HUES6 (cell line): ENCODE measurements at regions not wholly inside any gene's neighbourhood (a gene's known extent, or its start where the extent isn't known, plus 50 kb on each side); places are given as distances from the start of the nearest gene placed in this dataset.
"Not testable (repeated sequence)": the region's sequence is repeated elsewhere in the genome, so short reads cannot be mapped to it uniquely, and the experiment has no call there.

ENCODE experiments used
- H3K27ac ChIP-seq: 2 replicates; pipeline ENCODE4 v1.7.0; 2013; ENCODE audit warnings: low read depth, mild to moderate bottlenecking, low read length, inconsistent platforms
- H3K27me3 ChIP-seq: 2 replicates; pipeline ENCODE4 v1.6.1; 2013; ENCODE audit warnings: low read length; ENCODE audit not compliant: control insufficient read depth, insufficient read depth
- H3K36me3 ChIP-seq: 2 replicates; pipeline ENCODE4 v1.6.1; 2013; ENCODE audit warnings: low read length; ENCODE audit not compliant: control insufficient read depth, insufficient read depth
- H3K4me1 ChIP-seq: 2 replicates; pipeline ENCODE4 v1.6.1; 2013; ENCODE audit warnings: low read length; ENCODE audit not compliant: control insufficient read depth, insufficient read depth
- H3K4me3 ChIP-seq: 2 replicates; pipeline ENCODE4 v1.5.1; 2013; ENCODE audit warnings: low read depth, low read length
- H3K9ac ChIP-seq: one replicate; pipeline ENCODE4 v1.6.1; 2013; ENCODE audit warnings: mild to moderate bottlenecking, low read length
- H3K9me3 ChIP-seq: 2 replicates; pipeline ENCODE4 v1.6.1; 2013; ENCODE audit warnings: low read depth, low read length; ENCODE audit not compliant: control insufficient read depth, insufficient read depth

GRCh38 chr7:89616829-89617228 lies 537.4 kb upstream of the STEAP1 start:
- not testable (repeated sequence) for H3K4me1 ChIP-seq, H3K9ac ChIP-seq, H3K27me3 ChIP-seq, H3K4me3 ChIP-seq, H3K27ac ChIP-seq, H3K9me3 ChIP-seq, H3K36me3 ChIP-seq

GRCh38 chr7:89618274-89618673 lies 536.0 kb upstream of the STEAP1 start:
- no peaks in the 10 kb centered on the region for H3K27me3 ChIP-seq
- H3K36me3 ChIP-seq: no peaks in the 10 kb centered on the region
- no peak overlapping the region for H3K9ac ChIP-seq
- H3K4me3 ChIP-seq: no peak overlapping the region
- no peaks in the 10 kb centered on the region for H3K4me1 ChIP-seq
- H3K27ac ChIP-seq: no peak overlapping the region
- H3K9me3 ChIP-seq: no peaks in the 10 kb centered on the region

GRCh38 chr7:89621925-89622641 lies 532.2 kb upstream of the STEAP1 start:
- Histone ChIP-seq H3K36me3 (no peaks in the 10 kb centered on the region), H3K4me3 (no peak overlapping the region), H3K27ac (no peak overlapping the region), H3K27me3 (no peaks in the 10 kb centered on the region), H3K9me3 (no peaks in the 10 kb centered on the region), H3K9ac (no peak overlapping the region), H3K4me1 (no peaks in the 10 kb centered on the region)

- Histone ChIP-seq H3K9me3 (no peaks in the 10 kb centered on the region), H3K36me3 (no peaks in the 10 kb centered on the region)
These were observed 531.1 kb upstream of the STEAP1 start for GRCh38 chr7:89623018-89623672.

GRCh38 chr7:89624155-89624554 lies 530.1 kb upstream of the STEAP1 start:
- H3K27me3 ChIP-seq, H3K36me3 ChIP-seq, H3K4me1 ChIP-seq, H3K4me3 ChIP-seq, H3K9me3 ChIP-seq, H3K27ac ChIP-seq, H3K9ac ChIP-seq: not testable (repeated sequence)

More at GRCh38 chr7:89623018-89623672, 531.1 kb upstream of the STEAP1 start:
- Histone ChIP-seq H3K27me3 (no peaks in the 10 kb centered on the region), H3K9ac (no peak overlapping the region), H3K4me1 (no peaks in the 10 kb centered on the region), H3K4me3 (no peak overlapping the region), H3K27ac (no peak overlapping the region)

- no peak overlapping the region for H3K4me3 ChIP-seq
- no peaks in the 10 kb centered on the region for H3K36me3 ChIP-seq
- H3K27ac ChIP-seq: no peak overlapping the region
- H3K27me3 ChIP-seq: no peaks in the 10 kb centered on the region
- no peaks in the 10 kb centered on the region for H3K4me1 ChIP-seq
- no peaks in the 10 kb centered on the region for H3K9me3 ChIP-seq
- no peak overlapping the region for H3K9ac ChIP-seq
These were observed 505.8 kb upstream of the STEAP1 start for GRCh38 chr7:89648509-89648908.

DNA sequence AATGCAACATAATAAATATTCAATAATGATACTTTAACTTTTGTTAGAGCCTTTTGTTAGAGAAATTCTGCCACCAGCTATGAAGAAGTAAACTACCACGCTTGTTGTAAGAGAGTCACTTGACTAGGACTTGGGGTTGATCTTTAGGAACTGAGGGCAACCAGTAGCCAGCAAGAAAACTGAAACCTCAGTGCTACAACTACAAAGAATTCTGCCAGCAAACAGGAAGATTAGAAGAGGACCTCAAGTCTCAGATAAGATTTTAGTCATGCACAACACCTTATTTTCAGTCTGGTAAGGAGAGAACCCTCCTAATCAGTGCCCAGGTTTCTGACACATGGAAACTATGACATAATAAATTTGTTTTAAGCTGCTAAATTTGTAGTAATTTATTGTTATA lies 498.3 kb upstream of the STEAP1 start:
- Histone ChIP-seq H3K4me1 (no peaks in the 10 kb centered on the region), H3K27ac (no peak overlapping the region), H3K9me3 (no peaks in the 10 kb centered on the region), H3K9ac (no peak overlapping the region), H3K36me3 (no peaks in the 10 kb centered on the region), H3K27me3 (no peaks in the 10 kb centered on the region), H3K4me3 (no peak overlapping the region)

DNA sequence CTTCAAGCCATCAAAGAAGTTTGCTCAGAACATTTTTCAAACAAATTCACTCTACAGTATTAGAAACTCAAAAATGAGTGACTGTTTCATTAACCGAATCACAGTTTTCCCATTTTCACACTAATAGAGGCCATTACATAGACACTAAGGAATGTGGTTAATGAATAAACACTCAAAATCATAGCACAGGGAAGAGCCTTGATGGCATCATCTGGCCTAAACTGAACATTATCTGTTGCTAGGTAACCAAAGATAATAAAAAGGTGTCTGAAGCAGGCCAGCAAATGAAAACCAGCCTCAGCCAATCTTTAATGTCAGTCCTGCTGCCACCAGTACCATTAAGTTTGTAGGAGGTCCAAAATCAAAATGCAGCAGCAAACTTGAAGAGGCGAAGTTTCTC lies 492.4 kb upstream of the STEAP1 start:
- H3K9ac ChIP-seq: no peak overlapping the region
- no peak overlapping the region for H3K4me3 ChIP-seq
- H3K36me3 ChIP-seq: no peaks in the 10 kb centered on the region
- H3K27ac ChIP-seq: no peak overlapping the region
- H3K4me1 ChIP-seq: no peaks in the 10 kb centered on the region
- H3K27me3 ChIP-seq: no peaks in the 10 kb centered on the region
- no peaks in the 10 kb centered on the region for H3K9me3 ChIP-seq

DNA sequence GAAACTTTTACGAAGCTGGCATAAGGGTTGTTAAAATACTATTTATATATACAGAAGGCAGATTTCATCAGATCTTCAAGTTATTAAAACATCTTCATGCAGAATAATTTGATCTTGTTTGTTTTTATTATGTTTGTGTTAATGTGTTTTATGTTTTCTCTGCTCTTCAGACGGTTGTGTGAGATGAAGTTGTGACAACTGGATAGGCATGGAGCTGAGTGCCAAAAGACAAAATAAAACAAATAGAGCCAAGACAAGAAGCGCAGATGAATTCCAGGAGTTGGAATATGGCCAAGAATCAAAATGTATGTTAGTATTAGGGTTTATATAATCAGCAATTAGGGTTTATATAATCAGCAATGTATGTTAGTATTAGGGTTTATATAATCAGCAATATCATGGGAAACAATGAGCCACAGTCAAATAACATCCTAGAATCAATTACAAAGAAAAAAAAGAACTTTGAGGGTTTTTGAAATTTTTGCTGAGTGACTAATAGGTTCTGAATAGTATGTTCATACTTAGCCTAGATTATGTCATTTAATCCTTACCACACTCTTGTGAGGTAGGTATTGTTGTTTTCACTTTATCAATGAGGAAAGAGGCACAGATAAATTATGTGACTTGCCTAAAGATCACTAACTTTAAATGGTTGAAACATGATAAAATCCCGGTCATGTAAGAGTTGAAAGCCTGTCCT lies 488.0 kb upstream of the STEAP1 start:
- H3K36me3 ChIP-seq: no peaks in the 10 kb centered on the region
- H3K4me1 ChIP-seq: no peaks in the 10 kb centered on the region
- no peak overlapping the region for H3K9ac ChIP-seq
- no peak overlapping the region for H3K27ac ChIP-seq
- no peaks in the 10 kb centered on the region for H3K9me3 ChIP-seq
- no peak overlapping the region for H3K4me3 ChIP-seq
- H3K27me3 ChIP-seq: no peaks in the 10 kb centered on the region

DNA sequence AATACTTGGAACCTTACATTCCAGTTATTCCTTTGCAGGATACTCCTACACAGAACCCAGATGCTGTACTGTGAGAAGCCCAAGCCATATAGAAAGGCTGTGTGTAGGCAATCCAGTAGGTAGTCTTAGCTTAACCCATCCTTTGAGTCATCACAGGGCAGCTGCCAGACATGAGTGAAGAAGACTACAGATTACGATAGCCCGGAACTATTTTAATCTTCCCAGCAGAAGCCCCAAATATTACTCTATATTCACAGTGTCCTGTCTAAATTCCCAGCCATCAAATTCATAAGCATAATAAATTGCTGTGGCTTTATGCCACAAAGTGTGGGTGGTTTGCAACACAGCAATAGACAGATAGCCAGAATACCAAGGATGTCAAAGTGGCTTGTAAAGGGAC lies 474.1 kb upstream of the STEAP1 start:
- Histone ChIP-seq H3K9ac (no peak overlapping the region), H3K4me1 (no peaks in the 10 kb centered on the region), H3K27ac (no peak overlapping the region), H3K27me3 (no peaks in the 10 kb centered on the region), H3K9me3 (no peaks in the 10 kb centered on the region), H3K4me3 (no peak overlapping the region), H3K36me3 (no peaks in the 10 kb centered on the region)

DNA sequence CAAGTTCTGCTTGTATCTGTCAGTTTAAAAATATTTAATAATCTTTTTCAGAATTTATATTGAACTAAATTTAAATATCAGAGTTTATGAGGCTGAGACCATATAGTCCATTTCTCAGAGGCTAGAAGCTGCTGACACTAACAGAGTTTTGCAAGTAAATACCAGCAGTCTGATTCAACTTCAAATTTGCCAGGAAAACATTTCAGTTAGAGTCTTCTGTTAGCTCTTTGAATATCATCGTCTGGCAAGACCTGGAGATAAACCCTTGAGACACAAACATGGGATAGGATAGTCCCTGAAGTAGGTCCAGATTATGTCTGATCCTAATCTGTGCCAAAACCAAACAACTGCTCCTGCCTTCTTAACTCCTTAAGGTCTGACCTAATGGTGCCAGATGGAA lies 472.8 kb upstream of the STEAP1 start:
- H3K27me3 ChIP-seq: no peaks in the 10 kb centered on the region
- no peak overlapping the region for H3K27ac ChIP-seq
- no peak overlapping the region for H3K9ac ChIP-seq
- no peak overlapping the region for H3K4me3 ChIP-seq
- H3K4me1 ChIP-seq: no peaks in the 10 kb centered on the region
- H3K36me3 ChIP-seq: no peaks in the 10 kb centered on the region
- no peaks in the 10 kb centered on the region for H3K9me3 ChIP-seq
